ENCODE measurements at regions not wholly inside any gene's neighbourhood (a gene's known extent, or its start where the extent isn't known, plus 50 kb on each side); places are given as distances from the start of the nearest gene placed in this dataset.

GRCh38 chr4:58809948-58810347 lies 1699.8 kb upstream of the IGFBP7 start:
- H3K23me2 ChIP-seq (ENCODE audit: insufficient read length, low read depth, low read length, poor library complexity, severe bottlenecking): no peaks in the 10 kb centered on the region
- no peak for DNase-seq
- H4K5ac ChIP-seq (ENCODE audit: insufficient read length, low read depth, low read length): no peak overlapping the region
- H3K4me1 ChIP-seq (ENCODE audit: insufficient read depth, low read length): peaks cover 3% of the 10 kb centered on the region; the same call in 1 of the 2 replicates
- H2BK5ac ChIP-seq (ENCODE audit: insufficient read length, low read length): no peak overlapping the region
- Mint-ChIP-seq H3K9me3 (no peaks in the 10 kb centered on the region), H3K4me3 (no peak overlapping the region), H3K36me3 (ENCODE audit: insufficient read depth in 1 of 3, low read depth in 3 of 3) (no peaks in the 10 kb centered on the region), H3K27me3 (ENCODE audit: low read depth) (no peaks in the 10 kb centered on the region), H3K27ac (no peak overlapping the region; a peak in 1 of 7 replicates), H3K4me1 (peaks cover 5 to 7% of the 10 kb centered on the region in 2 experiments)
- no peak overlapping the region for H3K27ac ChIP-seq (ENCODE audit: insufficient read length, low read depth, low read length)
- no peak overlapping the region for H3K23ac ChIP-seq (ENCODE audit: insufficient read length, low read depth, low read length)
- no peak overlapping the region for H3K9ac ChIP-seq (ENCODE audit: extremely low read depth, insufficient read length, low read length)
- no peak overlapping the region for H4K8ac ChIP-seq (replicated peaks; ENCODE audit: insufficient read length, low read depth, low read length)
- WGBS (ENCODE audit: extremely low coverage, insufficient read length, low lambda C conversion rate): no CpG with 5 or more reads among the region's 2 CpGs
- H3K4ac ChIP-seq (ENCODE audit: low read depth, low read length): no peak overlapping the region
- H4K91ac ChIP-seq (ENCODE audit: insufficient read length, low read depth, low read length): no peak overlapping the region
- H3K27me3 ChIP-seq (ENCODE audit: insufficient read depth, low read length): no peaks in the 10 kb centered on the region
- no peak overlapping the region for H2BK12ac ChIP-seq (ENCODE audit: insufficient read length, low read depth, low read length)
- TF ChIP-seq, protein P1, sequence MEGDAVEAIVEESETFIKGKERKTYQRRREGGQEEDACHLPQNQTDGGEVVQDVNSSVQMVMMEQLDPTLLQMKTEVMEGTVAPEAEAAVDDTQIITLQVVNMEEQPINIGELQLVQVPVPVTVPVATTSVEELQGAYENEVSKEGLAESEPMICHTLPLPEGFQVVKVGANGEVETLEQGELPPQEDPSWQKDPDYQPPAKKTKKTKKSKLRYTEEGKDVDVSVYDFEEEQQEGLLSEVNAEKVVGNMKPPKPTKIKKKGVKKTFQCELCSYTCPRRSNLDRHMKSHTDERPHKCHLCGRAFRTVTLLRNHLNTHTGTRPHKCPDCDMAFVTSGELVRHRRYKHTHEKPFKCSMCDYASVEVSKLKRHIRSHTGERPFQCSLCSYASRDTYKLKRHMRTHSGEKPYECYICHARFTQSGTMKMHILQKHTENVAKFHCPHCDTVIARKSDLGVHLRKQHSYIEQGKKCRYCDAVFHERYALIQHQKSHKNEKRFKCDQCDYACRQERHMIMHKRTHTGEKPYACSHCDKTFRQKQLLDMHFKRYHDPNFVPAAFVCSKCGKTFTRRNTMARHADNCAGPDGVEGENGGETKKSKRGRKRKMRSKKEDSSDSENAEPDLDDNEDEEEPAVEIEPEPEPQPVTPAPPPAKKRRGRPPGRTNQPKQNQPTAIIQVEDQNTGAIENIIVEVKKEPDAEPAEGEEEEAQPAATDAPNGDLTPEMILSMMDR (conservative IDR thresholded peaks at IDR 0.05): no peak
- no peaks in the 10 kb centered on the region for H4K20me1 ChIP-seq (ENCODE audit: control insufficient read depth, insufficient read depth, insufficient read length)
- no peak overlapping the region for H2BK15ac ChIP-seq (ENCODE audit: low read depth, low read length)
- H3K56ac ChIP-seq (ENCODE audit: insufficient read length, low read depth, low read length): no peak overlapping the region
- H2BK20ac ChIP-seq (ENCODE audit: low read depth, low read length, poor library complexity, severe bottlenecking): no peak overlapping the region
- no peak overlapping the region for H3K18ac ChIP-seq (ENCODE audit: insufficient read length, low read depth, low read length)
- H3K79me1 ChIP-seq (ENCODE audit: insufficient read depth, low read depth, low read length, poor library complexity, severe bottlenecking): no peaks in the 10 kb centered on the region
- no peak overlapping the region for H2BK120ac ChIP-seq (ENCODE audit: low read depth, low read length, poor library complexity, severe bottlenecking)
- H3K9me3 ChIP-seq (ENCODE audit: control insufficient read depth, low read depth, low read length): no peaks in the 10 kb centered on the region
- H3K79me2 ChIP-seq (ENCODE audit: insufficient read depth, low read length): no peaks in the 10 kb centered on the region
- no peak overlapping the region for H2AFZ ChIP-seq (ENCODE audit: low read length)
- no peak overlapping the region for H3K4me2 ChIP-seq (ENCODE audit: insufficient read depth, insufficient read length, low read length)
- no peak overlapping the region for H3K14ac ChIP-seq (ENCODE audit: insufficient read depth, low read length)
- no peak overlapping the region for H3T11ph ChIP-seq (ENCODE audit: low read length)
- H2AK5ac ChIP-seq (ENCODE audit: insufficient read length, low read length): no peak overlapping the region
